ENCODE measurements at regions not wholly inside any gene's neighbourhood (a gene's known extent, or its start where the extent isn't known, plus 50 kb on each side); places are given as distances from the start of the nearest gene placed in this dataset.

DNA sequence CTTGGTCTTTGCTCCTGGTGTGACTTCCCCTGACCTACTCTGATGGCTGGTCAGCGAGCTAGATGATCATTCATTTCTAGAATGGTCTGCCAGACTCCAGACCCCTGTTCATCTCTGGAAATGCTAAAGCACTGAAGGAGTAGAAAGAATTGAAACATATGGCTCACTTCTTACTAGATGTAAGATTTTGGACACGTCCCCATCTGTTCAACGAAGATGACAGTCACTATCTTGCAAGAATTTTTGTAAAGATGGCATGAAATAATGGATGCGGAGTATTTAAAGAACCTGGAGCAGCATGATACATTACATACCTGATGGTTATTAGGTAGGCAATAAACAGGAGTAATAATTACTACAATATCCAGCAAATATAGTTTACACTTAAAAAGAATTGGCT lies 252.7 kb upstream of the SDK2 start:
- TF ChIP-seq POLR2AphosphoS5 (IDR thresholded peaks at IDR 0.05; ENCODE audit: low read depth, low read length) (no peak), POLR2A (IDR thresholded peaks at IDR 0.05; ENCODE audit: borderline replicate concordance, extremely low read depth, insufficient read depth, insufficient read length) (no peak), EGR1 (IDR thresholded peaks at IDR 0.05; ENCODE audit: low read depth) (no peak), TCF7L2 (IDR thresholded peaks at IDR 0.05; ENCODE audit: borderline replicate concordance, extremely low read depth, insufficient read depth, insufficient read length) (no peak), ZNF274 (IDR thresholded peaks at IDR 0.05; ENCODE audit: low read depth, low read length) (no peak), FOSL1 (IDR thresholded peaks at IDR 0.05; ENCODE audit: low read depth) (no peak), EZH2 (IDR thresholded peaks at IDR 0.05) (no peak), YY1 (IDR thresholded peaks at IDR 0.05; ENCODE audit: extremely low read depth, insufficient replicate concordance, low read depth, low read length) (no peak), RAD21 (IDR thresholded peaks at IDR 0.05; ENCODE audit: low read depth) (no peak)
- TF ChIP-seq, protein P1, sequence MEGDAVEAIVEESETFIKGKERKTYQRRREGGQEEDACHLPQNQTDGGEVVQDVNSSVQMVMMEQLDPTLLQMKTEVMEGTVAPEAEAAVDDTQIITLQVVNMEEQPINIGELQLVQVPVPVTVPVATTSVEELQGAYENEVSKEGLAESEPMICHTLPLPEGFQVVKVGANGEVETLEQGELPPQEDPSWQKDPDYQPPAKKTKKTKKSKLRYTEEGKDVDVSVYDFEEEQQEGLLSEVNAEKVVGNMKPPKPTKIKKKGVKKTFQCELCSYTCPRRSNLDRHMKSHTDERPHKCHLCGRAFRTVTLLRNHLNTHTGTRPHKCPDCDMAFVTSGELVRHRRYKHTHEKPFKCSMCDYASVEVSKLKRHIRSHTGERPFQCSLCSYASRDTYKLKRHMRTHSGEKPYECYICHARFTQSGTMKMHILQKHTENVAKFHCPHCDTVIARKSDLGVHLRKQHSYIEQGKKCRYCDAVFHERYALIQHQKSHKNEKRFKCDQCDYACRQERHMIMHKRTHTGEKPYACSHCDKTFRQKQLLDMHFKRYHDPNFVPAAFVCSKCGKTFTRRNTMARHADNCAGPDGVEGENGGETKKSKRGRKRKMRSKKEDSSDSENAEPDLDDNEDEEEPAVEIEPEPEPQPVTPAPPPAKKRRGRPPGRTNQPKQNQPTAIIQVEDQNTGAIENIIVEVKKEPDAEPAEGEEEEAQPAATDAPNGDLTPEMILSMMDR (IDR thresholded peaks at IDR 0.05 in 2 of 3, conservative IDR thresholded peaks at IDR 0.05 in 1 of 3; ENCODE audit: borderline replicate concordance in 1 of 3, insufficient read depth in 1 of 3, low read depth in 2 of 3, low read length in 2 of 3), result no peak
- TF ChIP-seq, protein P2, sequence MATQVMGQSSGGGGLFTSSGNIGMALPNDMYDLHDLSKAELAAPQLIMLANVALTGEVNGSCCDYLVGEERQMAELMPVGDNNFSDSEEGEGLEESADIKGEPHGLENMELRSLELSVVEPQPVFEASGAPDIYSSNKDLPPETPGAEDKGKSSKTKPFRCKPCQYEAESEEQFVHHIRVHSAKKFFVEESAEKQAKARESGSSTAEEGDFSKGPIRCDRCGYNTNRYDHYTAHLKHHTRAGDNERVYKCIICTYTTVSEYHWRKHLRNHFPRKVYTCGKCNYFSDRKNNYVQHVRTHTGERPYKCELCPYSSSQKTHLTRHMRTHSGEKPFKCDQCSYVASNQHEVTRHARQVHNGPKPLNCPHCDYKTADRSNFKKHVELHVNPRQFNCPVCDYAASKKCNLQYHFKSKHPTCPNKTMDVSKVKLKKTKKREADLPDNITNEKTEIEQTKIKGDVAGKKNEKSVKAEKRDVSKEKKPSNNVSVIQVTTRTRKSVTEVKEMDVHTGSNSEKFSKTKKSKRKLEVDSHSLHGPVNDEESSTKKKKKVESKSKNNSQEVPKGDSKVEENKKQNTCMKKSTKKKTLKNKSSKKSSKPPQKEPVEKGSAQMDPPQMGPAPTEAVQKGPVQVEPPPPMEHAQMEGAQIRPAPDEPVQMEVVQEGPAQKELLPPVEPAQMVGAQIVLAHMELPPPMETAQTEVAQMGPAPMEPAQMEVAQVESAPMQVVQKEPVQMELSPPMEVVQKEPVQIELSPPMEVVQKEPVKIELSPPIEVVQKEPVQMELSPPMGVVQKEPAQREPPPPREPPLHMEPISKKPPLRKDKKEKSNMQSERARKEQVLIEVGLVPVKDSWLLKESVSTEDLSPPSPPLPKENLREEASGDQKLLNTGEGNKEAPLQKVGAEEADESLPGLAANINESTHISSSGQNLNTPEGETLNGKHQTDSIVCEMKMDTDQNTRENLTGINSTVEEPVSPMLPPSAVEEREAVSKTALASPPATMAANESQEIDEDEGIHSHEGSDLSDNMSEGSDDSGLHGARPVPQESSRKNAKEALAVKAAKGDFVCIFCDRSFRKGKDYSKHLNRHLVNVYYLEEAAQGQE (IDR thresholded peaks at IDR 0.05; ENCODE audit: low read depth), result no peak

All from HCT116 (cell line).